DMS53 treated with DMSO at 0.1 percent for 48 hours (cell line): ENCODE measurements at regions not wholly inside any gene's neighbourhood (a gene's known extent, or its start where the extent isn't known, plus 50 kb on each side); places are given as distances from the start of the nearest gene placed in this dataset.
"Not testable (repeated sequence)": the region's sequence is repeated elsewhere in the genome, so short reads cannot be mapped to it uniquely, and the experiment has no call there.

ENCODE experiments used
- DNase-seq: peaks from one replicate; lab custom pipeline; 2025; ENCODE audit not compliant: unreplicated experiment; lab: John Stamatoyannopoulos, UW

- not testable (repeated sequence) for DNase-seq
These were observed 51.9 kb upstream of the MFGE8 start for GRCh38 chr15:88965097-88965496.

DNA sequence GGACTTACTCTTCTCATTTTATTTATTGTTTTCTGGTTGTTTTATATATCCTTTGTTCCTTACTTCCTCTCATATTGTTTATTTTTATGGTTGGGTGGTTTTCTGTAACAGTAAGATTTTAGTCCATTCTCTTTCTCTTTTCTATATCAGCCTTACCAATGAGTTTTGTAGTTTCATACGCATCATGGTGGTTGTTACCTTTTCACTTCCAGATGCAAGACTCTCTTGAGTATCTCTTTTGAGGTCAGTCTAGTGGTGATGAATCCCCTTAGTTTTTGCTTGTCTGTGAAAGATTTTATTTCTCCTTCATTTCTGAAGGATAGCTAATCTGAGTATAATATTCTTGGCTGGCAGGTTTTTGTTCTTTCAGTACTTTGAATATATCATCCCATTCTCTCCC lies 57.1 kb upstream of the MFGE8 start:
- no peak for DNase-seq

DNA sequence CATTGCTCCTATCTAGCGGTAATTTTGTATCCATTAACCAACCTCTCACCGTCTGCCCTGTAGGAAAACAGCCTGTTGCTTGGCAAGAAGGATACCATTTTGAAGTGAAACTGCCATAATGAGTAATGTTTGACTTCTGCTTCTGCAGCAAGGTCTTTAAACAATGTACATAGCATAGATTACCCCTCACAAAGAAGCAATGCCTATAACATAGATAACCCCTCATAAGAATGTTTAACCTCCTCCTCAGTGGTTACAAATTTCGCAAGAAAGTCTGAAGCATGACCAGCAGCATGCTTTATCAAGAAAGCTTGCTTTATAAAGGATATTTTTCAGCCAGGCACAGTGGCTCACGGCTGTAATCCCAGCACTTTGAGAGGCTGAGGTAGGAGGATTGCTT lies 61.2 kb upstream of the MFGE8 start:
- no peak for DNase-seq

DNA sequence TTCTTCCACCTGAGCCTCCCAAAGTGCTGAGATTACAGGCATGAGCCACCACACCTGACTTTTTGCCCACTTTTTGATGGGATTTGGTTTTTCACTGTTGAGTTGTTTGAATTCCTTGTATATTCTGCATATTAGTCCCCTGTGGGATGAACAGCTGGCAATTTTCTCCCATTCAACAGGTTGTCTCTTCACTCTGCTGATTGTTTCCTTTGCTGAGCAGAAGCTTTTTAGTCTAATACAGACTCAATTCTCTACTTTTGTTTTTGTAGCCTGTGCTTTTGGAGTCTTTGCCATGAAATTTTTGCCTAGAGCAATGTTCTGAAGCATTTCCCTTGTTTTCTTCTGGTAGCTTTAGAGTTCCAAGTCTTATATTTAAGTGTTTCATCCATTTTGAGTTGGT lies 62.7 kb upstream of the MFGE8 start:
- no peak for DNase-seq

DNA sequence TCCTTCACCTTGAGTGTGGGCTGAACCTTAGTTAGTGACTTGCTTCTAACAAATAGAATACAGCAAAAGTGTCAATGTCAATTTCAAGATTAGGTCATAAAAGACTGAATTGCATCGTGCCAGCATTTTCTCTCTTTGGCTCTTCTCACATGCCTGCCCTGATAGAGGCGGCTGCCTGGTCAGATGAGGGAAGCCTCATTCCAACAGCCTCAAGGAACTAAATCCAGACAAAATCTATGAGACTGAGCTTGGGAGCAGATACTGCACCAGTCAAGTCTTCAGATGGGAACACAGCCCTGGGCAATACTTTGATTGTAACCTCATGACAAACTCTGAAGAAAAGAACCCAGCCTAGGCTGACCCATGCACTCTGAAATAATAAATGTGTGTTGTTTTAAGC lies 63.5 kb upstream of the MFGE8 start:
- DNase-seq = no peak

GRCh38 chr15:88979674-88980073 lies 66.5 kb upstream of the MFGE8 start:
- DNase-seq = no peak

- DNase-seq = no peak
These were observed 67.3 kb upstream of the MFGE8 start for GRCh38 chr15:88980498-88980897.

- no peak for DNase-seq
These were observed 68.4 kb upstream of the MFGE8 start for GRCh38 chr15:88981244-88982215.

GRCh38 chr15:88982304-88982945 lies 69.2 kb upstream of the MFGE8 start:
- no peak for DNase-seq

DNA sequence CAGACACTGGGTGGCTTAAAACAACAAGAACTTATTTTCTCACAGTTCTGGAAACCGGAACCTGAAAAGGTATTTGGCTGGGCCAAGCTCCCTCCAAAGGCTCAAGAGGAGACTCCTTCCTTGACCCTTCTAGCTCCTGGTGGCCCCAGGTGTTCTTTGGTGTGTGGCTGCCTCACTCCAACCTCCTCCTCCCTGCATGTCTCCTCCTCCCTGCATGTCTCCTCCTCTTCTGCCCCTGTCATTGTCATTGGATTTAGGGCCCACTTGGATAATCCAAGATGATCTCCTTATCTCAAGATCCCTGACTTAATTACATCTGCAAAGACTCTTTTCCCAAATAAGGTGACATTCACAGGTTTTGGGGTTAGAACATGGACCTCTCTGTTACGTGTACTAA lies 69.8 kb upstream of the MFGE8 start:
- DNase-seq = no peak

GRCh38 chr15:88983861-88984429 lies 70.8 kb upstream of the MFGE8 start:
- DNase-seq = no peak

DNA sequence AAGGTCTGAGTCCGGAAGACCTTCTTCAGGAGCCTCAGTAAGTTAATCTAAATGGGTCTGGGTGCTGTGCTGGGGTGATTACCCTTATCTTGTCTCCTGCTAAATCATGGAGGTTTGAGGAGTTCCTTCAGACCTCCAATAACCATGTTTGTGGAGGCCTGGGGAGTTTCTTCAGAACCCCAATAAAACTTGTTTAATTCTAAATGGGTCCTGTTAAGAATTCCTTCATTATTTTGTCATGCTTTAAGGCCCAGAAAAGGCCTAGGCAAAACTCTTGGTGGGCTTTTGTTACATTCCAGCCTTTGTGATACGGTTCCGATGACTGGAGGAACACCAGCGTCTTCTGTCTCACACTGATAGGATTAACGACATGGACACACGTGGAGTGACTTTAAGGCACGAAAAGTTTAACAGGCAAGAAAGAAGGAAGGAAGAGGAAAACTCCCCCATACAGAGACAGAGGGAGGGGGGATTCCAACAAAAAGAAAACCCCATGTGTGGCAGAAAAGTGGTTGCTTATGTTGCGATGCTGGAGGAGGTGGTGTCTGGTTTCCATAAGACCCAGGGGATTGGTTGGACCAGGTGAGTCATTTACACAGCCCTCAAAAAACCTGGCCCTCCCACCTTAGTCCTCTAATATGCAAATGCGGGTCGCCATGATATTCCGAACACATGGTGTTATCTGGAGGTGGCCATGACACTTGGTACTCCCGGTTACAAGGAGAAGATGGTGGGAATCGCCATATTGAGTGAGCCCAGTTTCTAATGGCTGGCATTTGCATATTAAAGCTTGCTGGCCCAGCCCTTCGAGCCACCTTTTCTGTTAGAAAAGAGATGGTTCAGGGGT lies 72.6 kb upstream of the MFGE8 start:
- no peak for DNase-seq

DNA sequence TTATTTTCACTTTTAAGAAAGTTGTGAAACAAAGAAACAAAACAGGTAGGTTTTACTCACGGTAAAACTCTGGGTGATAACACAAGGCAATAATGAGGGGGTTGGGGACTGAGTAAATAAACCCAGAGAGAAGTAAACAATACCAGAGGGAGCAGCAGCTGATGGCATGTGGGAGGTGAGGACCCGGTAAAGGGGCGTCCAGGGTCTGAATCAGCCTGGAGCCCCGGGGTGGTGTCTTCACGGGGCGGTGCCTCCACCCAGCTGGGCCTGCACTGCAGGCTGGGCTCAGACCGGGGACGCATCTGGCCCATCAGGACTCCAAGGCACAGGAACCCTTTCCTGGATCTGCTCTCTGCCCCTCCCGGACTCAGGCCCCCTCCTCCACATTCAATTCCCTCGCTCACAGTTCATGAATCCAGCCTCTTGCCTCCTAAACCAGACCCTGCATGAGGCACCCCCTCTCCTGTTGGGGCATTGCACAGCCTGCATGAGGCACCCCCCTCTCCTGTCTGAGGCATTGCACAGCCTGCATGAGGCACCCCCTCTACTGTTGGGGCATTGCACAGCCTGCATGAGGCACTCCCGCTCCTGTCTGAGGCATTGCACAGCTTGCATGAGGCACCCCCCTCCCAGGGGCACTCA lies 73.9 kb upstream of the MFGE8 start:
- DNase-seq = no peak

- DNase-seq = no peak
These were observed 74.4 kb upstream of the MFGE8 start for GRCh38 chr15:88987591-88987933.

DNA sequence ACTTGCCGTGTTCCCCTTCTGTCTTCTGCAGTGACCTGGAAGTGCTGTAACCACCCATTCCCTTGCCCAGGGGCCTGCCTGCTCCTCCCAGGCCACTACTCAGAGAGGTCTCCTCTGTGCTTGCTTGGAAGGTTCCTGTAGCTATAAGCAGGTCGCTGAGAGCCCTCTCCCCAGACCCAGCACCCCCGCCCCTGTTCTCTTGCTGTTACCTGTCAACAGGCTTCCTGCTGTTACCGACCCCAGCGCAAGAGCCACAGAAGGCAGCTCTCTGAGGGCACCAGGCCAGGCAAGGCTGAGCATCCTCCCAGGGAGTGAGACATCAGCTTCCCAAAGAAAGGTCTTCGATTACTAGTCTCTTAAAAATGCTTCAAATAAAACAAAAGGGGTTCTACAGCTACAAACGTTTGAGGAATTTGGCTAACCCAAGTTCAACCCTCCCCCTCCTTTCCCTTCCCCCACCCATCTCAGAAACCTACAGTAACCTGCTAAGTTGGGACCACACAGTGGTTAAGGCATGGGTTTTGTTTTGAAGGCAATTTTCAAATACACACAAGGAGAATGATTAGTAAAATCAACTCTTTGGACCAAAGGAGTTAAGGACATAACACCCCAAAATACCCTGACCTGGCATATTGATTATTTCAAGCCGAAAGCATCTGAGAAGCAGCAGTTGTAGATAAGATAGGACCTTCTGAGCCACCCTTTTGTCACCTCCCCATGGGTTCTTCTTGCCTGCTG lies 74.9 kb upstream of the MFGE8 start:
- DNase-seq = no peak

DNA sequence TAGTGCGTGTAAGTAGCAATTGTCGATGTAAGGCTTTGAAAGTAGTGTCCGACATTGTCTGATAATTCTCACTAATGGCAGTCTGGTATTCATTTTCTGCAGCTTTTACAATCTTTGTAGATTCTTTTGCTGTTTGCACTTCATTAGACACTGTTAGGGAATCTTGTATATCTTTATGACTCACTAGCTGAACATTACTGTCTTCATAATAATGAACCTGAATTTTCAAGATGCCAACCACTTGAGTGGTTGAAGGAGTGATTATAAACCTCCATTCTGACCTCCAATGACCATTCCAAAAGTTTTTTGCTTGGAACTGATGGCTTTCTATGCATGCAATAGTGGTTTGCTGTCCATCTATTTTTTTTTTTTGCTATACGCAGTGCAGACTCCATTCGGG lies 76.4 kb upstream of the MFGE8 start:
- DNase-seq = no peak

- no peak for DNase-seq
These were observed 77.1 kb upstream of the MFGE8 start for GRCh38 chr15:88990185-88990679.

- DNase-seq = no peak
These were observed 79.0 kb upstream of the MFGE8 start for GRCh38 chr15:88992216-88992615.

DNA sequence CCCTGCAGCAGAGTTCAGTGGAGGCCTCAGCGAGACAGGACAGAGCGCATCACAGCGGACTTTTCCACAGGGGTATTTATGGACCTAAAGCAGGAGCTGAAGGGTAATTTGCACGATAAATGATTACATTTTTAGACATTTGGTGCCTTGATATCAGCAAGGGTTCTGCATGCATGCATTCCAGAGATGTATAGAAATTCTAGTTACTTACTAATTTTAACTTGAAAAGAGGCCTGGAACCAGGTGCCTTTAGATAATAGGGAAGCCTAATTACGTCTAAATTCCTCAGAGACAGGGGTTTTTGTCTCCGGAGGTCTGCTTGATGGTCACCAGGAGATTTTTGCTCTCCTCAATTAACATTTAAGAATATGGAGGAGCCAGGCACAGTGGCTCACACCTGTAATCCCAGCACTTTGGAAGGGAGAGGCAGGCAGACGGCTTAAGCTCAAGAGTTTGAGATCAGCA lies 79.8 kb upstream of the MFGE8 start:
- no peak for DNase-seq

- DNase-seq = no peak
These were observed 80.5 kb upstream of the MFGE8 start for GRCh38 chr15:88993662-88994061.
